ENCODE measurements at regions not wholly inside any gene's neighbourhood (a gene's known extent, or its start where the extent isn't known, plus 50 kb on each side); places are given as distances from the start of the nearest gene placed in this dataset.

- peak; percentile 81 for DNase-seq
These were observed 77.4 kb upstream of the WNT7B start for GRCh38 chr22:46054091-46055073.

- no peak for DNase-seq
These were observed 78.4 kb upstream of the WNT7B start for GRCh38 chr22:46055181-46055875.

DNA sequence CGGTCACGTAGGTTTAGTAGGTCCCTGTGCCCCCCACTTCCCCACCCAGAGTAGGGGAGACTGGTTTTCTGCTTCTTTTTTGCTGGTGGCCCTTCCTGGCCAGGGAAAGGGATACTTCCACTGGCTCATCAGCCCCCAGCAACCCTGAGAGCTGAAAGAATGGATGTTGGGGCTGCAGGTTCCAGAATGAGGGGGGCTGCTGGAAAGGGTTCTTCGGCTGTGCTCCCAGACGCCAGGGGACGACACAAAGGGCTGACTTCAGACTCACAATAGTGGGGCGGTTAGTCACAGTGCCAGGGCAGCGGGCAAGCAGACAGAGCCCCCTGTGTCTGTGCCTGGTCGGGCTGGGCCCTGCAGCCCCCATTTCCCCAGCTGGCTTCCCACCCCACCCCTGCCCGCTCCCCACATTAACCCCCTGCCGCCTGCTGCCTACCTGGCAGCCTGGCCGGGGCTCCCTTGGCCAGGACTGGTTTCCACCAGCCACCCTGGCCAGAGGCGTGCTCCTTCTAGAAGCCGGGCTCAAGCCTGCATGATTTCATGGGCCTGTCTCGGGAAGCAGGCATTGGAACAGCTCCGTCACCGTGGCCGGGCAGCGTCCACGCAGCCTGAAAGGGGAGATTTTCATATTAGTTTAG is 79.1 kb upstream of the WNT7B start:
- no peak for DNase-seq

GRCh38 chr22:46056546-46057245 is 79.7 kb upstream of the WNT7B start:
- DNase-seq, result no peak

GRCh38 chr22:46057246-46058090 is 80.5 kb upstream of the WNT7B start:
- DNase-seq, result no peak

DNA sequence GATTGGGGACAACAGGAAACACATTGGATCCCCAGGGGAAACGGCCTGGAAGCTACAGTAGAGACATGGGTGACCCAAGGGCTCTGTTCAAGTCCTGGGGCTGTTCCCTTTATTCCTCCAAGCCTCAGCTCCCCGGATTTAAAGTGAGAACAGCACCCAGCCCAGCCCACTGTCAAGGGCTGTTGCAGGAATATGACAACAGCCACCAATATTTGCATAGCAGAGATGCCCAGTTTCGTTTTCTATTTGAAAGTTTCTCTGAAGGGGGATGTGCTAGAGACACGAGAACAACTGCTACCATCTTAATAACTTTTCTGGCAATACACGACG is 81.1 kb upstream of the WNT7B start:
- no peak for DNase-seq

DNA sequence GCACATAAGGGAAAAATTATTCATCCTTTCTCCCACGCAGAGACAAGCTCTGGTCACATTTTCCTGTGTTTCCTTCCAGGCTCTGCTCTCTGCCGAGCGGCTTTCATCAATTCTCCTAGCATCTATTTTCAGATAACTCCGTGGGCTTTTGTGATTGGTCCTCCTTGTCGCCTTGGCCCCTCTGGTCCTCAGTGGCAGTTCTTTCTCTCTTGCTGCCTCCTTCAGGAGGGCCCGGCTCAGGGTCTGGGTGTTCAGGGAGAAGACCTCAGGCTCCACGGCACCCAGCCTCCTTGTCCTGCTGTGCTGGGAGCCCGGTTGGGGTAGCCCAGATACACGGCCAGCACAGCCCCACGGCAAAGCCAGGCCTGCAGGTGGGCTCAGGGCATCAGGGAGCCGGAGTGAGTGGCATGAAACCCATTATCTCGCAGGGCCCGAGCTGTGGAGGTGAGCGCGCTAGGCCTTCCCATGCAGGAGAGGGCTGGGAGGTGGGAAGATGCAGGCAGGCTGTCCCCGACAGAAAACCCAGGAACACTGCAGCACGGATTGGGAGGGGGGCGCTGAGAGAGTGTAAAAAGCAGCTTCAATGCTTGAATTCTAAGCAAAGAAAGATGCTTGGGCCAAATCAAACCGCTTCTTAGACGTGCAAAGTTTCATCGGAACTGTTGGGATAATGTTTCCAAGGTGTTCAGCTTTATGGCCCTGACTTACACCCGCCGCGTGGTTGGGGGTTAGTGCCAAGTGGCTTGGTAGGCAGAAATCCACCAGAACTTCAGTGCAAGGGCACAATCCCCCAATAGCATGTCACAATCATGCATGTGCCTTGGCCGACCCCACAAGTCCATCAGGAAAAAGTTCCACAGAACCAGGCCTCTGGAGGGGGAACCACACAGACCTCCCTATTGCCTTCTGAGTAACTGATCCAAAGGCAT is 81.9 kb upstream of the WNT7B start:
- DNase-seq, result no peak

DNA sequence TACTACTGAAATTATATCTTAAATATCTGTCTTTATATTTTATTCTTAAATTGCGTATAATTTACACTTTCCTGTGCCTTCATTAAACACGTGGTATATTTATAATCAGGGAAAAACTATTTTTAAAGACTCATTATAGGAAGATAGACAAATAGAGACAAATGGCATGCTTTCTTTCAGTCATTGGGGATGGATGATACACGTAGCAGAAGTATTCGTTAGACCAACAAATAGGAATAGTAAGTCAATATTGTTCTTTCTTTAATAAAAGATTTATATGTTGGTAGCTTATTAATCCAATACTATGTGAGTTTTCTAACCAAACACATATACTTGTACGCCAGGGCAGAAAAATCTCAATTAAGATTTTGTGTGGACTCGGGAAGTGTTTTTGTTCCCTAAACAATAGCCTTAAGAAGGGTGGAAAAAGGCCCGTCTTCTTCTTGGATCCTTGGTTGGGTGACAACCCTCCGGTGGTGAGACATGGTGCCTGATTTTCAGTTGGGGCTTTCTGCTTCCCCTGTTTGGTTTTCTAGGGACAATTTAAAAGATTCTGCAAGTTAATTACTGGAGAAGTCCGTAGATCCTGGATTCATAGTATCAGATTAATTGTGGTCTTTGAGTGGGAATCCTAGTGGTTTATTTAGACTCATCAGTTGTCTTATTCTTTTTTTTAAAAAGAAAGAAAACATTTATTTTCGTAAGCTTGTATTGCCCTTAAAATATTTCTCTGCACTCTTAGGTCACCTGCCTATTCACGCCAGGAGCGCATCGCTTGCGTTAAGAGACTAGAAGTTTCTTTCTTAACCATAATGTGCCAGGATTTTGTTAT is 83.5 kb upstream of the WNT7B start:
- no peak for DNase-seq

DNA sequence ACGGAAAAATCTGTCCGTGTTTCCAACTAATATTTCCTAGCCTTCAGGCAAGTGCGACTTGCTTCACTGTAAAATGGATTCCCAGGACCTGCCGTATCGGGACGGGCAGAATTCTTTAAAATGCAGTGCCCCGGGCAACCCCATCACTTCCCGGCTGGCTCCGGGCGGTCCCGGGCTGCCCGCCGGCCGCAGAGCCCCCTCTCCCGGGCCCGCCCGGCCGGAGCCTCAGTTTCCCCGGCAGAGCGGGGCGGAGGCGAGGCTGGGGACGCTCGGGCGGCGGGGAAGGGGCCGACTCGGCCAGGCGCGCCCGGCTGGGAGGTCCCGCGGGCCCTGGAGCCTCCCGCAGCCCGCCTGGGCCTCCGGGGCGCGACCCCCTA is 84.2 kb upstream of the WNT7B start:
- DNase-seq, result no peak

GRCh38 chr22:46061501-46062231 is 84.7 kb upstream of the WNT7B start:
- DNase-seq, result no peak

DNA sequence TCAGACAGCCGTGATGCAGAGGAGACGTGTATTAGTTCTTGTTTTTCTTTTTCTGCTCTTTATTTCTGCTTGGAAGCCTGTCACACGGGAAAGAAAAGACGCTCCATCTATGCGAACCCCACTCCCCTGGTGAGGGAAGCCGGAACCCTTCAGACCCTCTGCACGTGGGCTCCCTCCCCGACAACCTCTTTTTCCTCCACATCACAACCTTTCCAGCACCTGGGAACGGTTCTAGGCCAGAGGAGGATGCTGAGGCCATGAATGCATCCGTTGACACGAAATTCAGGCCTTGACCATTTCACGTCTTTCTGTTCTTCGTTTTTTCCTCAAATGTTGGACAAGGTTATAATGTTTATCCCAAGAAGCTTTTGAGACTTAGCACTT is 85.3 kb upstream of the WNT7B start:
- DNase-seq, result no peak

GRCh38 chr22:46062971-46063631 is 86.1 kb upstream of the WNT7B start:
- DNase-seq, result no peak

DNA sequence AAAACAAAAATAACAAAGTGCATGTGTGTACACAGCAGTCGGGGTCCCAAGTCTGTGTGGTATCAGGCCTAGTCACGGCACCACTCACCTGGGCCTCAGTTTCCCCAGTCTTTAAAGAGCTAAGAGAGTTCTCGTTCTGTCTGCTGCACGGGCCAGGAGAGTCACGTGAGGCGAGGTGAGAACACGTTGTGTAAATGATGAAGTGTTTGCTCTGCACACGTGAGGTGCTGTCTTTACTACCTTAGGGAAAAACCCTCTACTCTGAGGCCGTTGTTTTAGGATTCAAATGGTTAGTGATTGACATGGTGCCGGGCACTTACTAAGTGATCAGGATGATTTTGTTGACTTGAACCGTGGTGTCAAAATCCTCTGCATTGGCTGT is 86.5 kb upstream of the PPARA start:
- DNase-seq, result no peak

DNA sequence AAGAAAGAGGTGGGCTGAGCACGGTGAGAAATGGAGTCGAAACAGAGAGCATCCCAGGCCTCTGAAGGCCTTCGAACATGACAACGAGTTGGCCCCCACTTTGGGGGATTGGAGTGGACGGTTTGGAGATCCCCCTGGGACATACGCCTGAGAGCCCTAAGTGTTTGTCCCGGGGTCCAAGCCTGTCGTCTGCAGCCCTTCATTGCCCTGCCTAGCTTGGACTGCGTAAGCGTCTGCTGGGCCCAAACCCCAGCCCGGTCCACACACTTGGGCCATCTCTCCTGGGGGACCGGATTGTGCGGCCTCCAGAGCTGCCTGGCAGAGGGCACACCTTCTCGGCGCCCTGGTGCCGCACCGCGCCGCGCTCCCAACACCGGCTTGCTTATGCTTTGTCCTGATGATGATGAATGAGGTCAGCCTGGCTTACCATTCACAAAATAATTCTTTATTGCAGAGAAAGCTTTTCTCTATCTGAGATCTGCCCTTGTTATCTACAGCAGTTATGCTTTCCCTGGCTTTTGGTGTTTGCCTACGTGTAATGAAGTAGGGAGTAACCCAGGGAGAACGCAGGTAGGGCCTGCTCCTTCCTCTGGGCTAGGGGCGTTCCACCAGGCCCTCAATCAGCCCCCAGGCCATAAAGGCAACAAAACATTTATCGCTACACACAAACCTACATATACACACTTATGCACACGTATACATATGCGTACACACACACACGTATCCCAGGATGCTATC is 85.9 kb upstream of the PPARA start:
- no peak for DNase-seq

DNA sequence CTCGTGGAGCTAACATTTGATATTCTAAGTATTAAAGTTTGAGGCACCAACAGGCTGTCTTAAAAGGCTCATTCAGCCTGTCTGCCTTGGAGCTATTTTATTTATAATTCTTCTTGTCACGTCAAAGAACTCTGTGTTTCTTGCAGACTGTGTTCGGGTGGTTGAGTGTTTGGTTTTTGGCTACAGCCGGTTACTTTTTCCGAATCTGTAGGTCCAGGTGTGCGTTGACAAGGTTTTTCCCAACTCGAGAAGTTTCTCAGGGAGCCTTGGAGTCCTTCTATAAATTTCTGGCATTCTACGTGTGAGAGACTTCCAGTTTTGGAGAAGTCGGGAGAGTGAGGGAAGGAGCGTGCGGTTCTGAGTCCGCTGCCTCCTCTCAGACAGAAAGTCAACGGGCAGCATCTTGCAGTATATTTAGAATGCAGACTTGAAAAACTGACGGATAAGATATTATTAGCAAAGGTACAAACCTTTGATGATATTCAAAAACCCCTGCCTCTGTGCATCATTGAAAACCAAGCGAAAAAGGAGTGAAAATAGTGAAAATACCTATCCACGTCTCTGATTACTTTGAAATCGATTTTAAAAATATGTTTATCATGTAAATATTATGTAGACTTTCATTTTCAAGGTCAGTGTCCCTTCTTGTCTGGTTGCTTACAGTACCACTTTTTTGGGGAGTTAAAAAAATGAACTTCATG is 85.2 kb upstream of the PPARA start:
- no peak for DNase-seq

- DNase-seq, result no peak
These were observed 84.5 kb upstream of the PPARA start for GRCh38 chr22:46065691-46066454.

Measured in tongue (tissue), 1 donor.